GM12878 (cell line): ENCODE measurements at regions not wholly inside any gene's neighbourhood (a gene's known extent, or its start where the extent isn't known, plus 50 kb on each side); places are given as distances from the start of the nearest gene placed in this dataset.

Experiments
- ATAC-seq: fragments of 200-7000 bp; cut with Tn5 transposase; 3 replicates; pipeline ENCODE4 v1.9.1; 2020; ENCODE audit warnings: mild to moderate bottlenecking, moderate library complexity
- BruUV-seq: library from RNA; stranded (reverse); fragments of 400-500 nt; replicated peaks from 2 replicates; lab custom pipeline; 2021; lab: Mats Ljungman, UMichigan
- CTCF ChIA-PET: fragments of 300-600 bp; sonication (Branson Sonifier 250); formaldehyde crosslinking; extraction: SDS; loops from one replicate; lab custom pipeline; 2021; ENCODE audit warnings: inconsistent platforms; lab: Yijun Ruan, JAX
- POLR2A ChIA-PET: fragments of 350-600 bp; formaldehyde crosslinking; extraction: SDS; loops from one replicate; lab custom pipeline; 2021; ENCODE audit warnings: inconsistent platforms; lab: Charles Lee
- RAD21 ChIA-PET: fragments of 300-600 bp; sonication (Branson Sonifier 250); formaldehyde crosslinking; loops from one replicate; lab custom pipeline; 2023; ENCODE audit warnings: antibody characterized with exemption; ENCODE audit not compliant: unreplicated experiment; lab: Charles Lee
- SMC1A ChIA-PET: fragments of 300-600 bp; sonication (Branson Sonifier 250); formaldehyde crosslinking; loops from one replicate; lab custom pipeline; 2023; ENCODE audit not compliant: unreplicated experiment, uncharacterized antibody; lab: Charles Lee
- DNase-seq: peaks from one replicate; pipeline ENCODE4 v3.0.0-alpha.2; 2011; ENCODE audit warnings: low read depth, low spot score
- FAIRE-seq: peaks from 3 replicates; lab custom pipeline; 2011; peaks lifted over from hg19 to GRCh38; lab: Jason Lieb, UNC
- H2AFZ ChIP-seq: 2 replicates; pipeline ENCODE4 v1.6.0; 2011; ENCODE audit warnings: low read depth, low read length, control low read depth; ENCODE audit not compliant: control insufficient read depth
- H3K27ac ChIP-seq: 2 replicates; pipeline ENCODE4 v1.5.1; 2011; ENCODE audit warnings: control low read depth; ENCODE audit not compliant: control insufficient read depth, insufficient read depth
- H3K27me3 ChIP-seq, 2 experiments: replicated peaks in 1 of 2; 2 replicates each; pipeline versions ENCODE4 v1.6.0 to v1.6.1; 2011; ENCODE audit warnings: low read length in 1 of 2; ENCODE audit not compliant: control insufficient read depth in 2 of 2, insufficient read depth in 2 of 2
- H3K36me3 ChIP-seq, 2 experiments: 2 replicates each; pipeline ENCODE4 v1.5.1; 2011; ENCODE audit warnings: low read length in 1 of 2; ENCODE audit not compliant: control insufficient read depth in 2 of 2, insufficient read depth in 2 of 2
- H3K4me1 ChIP-seq: 2 replicates; pipeline ENCODE4 v1.6.1; 2011; ENCODE audit warnings: mild to moderate bottlenecking, low read length, moderate library complexity, mixed read lengths; ENCODE audit not compliant: control insufficient read depth, insufficient read depth
- H3K4me2 ChIP-seq: 2 replicates; pipeline ENCODE4 v1.6.0; 2011; ENCODE audit warnings: control low read depth; ENCODE audit not compliant: control insufficient read depth, insufficient read depth
- H3K4me3 ChIP-seq: fragments of 200-600 bp; sonication (generic); 2 replicates; pipeline ENCODE4 v1.5.1; 2016
- H3K79me2 ChIP-seq: 2 replicates; pipeline ENCODE4 v1.6.0; 2011; ENCODE audit warnings: low read length; ENCODE audit not compliant: control insufficient read depth, insufficient read depth
- H3K9ac ChIP-seq: 2 replicates; pipeline ENCODE4 v1.8.0; 2011; ENCODE audit warnings: low read length, control low read depth, mixed read lengths; ENCODE audit not compliant: control insufficient read depth, insufficient read depth
- H3K9me3 ChIP-seq: replicated peaks from 3 replicates; pipeline ENCODE4 v1.5.1; 2011; ENCODE audit warnings: mild to moderate bottlenecking, low read length; ENCODE audit not compliant: control insufficient read depth, insufficient read depth
- H4K20me1 ChIP-seq: 2 replicates; pipeline ENCODE4 v1.6.0; 2011; ENCODE audit not compliant: control insufficient read depth, insufficient read depth
- BRCA1 ChIP-seq: IDR thresholded peaks from 2 replicates; pipeline ENCODE4 v1.6.1; 2011; ENCODE audit warnings: low read depth, low read length, improper control_type of control experiment
- CREB1 ChIP-seq: IDR thresholded peaks from 2 replicates; pipeline ENCODE4 v1.6.1; 2012; ENCODE audit warnings: low read depth, mild to moderate bottlenecking, inconsistent platforms
- ESRRA ChIP-seq: IDR thresholded peaks from 2 replicates; pipeline ENCODE4 v1.6.1; 2012; ENCODE audit warnings: mild to moderate bottlenecking, low read length, improper control_type of control experiment
- GATAD2B ChIP-seq: fragments of 450-650 bp; conservative IDR thresholded peaks from 2 replicates; pipeline ENCODE4 v1.6.1; 2017; ENCODE audit warnings: low read depth, mild to moderate bottlenecking, moderate library complexity
- IKZF1 ChIP-seq: fragments of 450-650 bp; conservative IDR thresholded peaks from 2 replicates; pipeline ENCODE4 v1.6.1; 2017; ENCODE audit warnings: antibody characterized with exemption, mild to moderate bottlenecking
- KDM1A ChIP-seq: fragments of 200-600 bp; sonication (generic); IDR thresholded peaks from 2 replicates; pipeline ENCODE4 v1.6.1; 2016; ENCODE audit warnings: borderline replicate concordance
- MLLT1 ChIP-seq: fragments of 450-650 bp; IDR thresholded peaks from 2 replicates; pipeline ENCODE4 v1.6.1; 2016; ENCODE audit warnings: mild to moderate bottlenecking
- MYC ChIP-seq: IDR thresholded peaks from 2 replicates; pipeline ENCODE4 v1.6.1; 2011; ENCODE audit warnings: mild to moderate bottlenecking, low read length, moderate library complexity, inconsistent platforms; ENCODE audit not compliant: insufficient read depth, insufficient replicate concordance, insufficient read length, severe bottlenecking
- NR2F1 ChIP-seq: fragments of 450-650 bp; conservative IDR thresholded peaks from 2 replicates; pipeline ENCODE4 v1.6.1; 2017; ENCODE audit warnings: mild to moderate bottlenecking
- PAX5 ChIP-seq: IDR thresholded peaks from 2 replicates; pipeline ENCODE4 v1.6.1; 2011; ENCODE audit warnings: low read depth, low read length, borderline replicate concordance
- RFX5 ChIP-seq: IDR thresholded peaks from 2 replicates; pipeline ENCODE4 v1.6.1; 2011; ENCODE audit warnings: low read depth, low read length, improper control_type of control experiment
- SMAD1 ChIP-seq: fragments of 450-650 bp; IDR thresholded peaks from 2 replicates; pipeline ENCODE4 v1.6.1; 2018; ENCODE audit warnings: mild to moderate bottlenecking, low read depth; ENCODE audit not compliant: partially characterized antibody
- SMAD5 ChIP-seq: IDR thresholded peaks from 2 replicates; pipeline ENCODE4 v1.6.1; 2016; ENCODE audit warnings: antibody characterized with exemption, low read depth
- SMARCA5 ChIP-seq: fragments of 450-650 bp; IDR thresholded peaks from 2 replicates; pipeline ENCODE4 v1.6.1; 2017; ENCODE audit warnings: mild to moderate bottlenecking
- SMC3 ChIP-seq: IDR thresholded peaks from 2 replicates; pipeline ENCODE4 v1.6.1; 2011; ENCODE audit warnings: low read length, improper control_type of control experiment, borderline replicate concordance
- TCF7 ChIP-seq: IDR thresholded peaks from 2 replicates; pipeline ENCODE4 v1.6.1; 2014; ENCODE audit warnings: antibody characterized with exemption, borderline replicate concordance
- WGBS: methylation state at CpG from one replicate; pipeline ENCODE4 v1.1.6; 2016; ENCODE audit warnings: low lambda C conversion rate; ENCODE audit not compliant: insufficient replicate concordance, insufficient coverage; ENCODE audit errors: missing lambda C conversion rate; 5-methylcytosine and 5-hydroxymethylcytosine counted together
- in situ Hi-C: fragments of 300-500 bp; cut with MboI; formaldehyde crosslinking; loops from 9 replicates; pipeline ENCODE4 v1.14.3; 2018; ENCODE audit warnings: mixed read lengths
- intact Hi-C: fragments of 100-400 bp; cut with micrococcal nuclease; formaldehyde crosslinking; loops from one replicate; pipeline ENCODE4 v1.14.2; 2022; ENCODE audit not compliant: unreplicated experiment
- TF ChIP-seq, protein P1 (sequence below): fragments of 450-650 bp; IDR thresholded peaks from 2 replicates; pipeline ENCODE4 v1.6.1; 2017; ENCODE audit warnings: borderline replicate concordance
- TF ChIP-seq, protein P2 (sequence below): fragments of 150-350 bp; IDR thresholded peaks from 2 replicates; pipeline ENCODE4 v1.6.1; 2016; ENCODE audit warnings: low read depth, low read length

GRCh38 chr6:12414096-12414675 lies 124.0 kb downstream of the EDN1 start (continued):
- TF ChIP-seq, protein P1, sequence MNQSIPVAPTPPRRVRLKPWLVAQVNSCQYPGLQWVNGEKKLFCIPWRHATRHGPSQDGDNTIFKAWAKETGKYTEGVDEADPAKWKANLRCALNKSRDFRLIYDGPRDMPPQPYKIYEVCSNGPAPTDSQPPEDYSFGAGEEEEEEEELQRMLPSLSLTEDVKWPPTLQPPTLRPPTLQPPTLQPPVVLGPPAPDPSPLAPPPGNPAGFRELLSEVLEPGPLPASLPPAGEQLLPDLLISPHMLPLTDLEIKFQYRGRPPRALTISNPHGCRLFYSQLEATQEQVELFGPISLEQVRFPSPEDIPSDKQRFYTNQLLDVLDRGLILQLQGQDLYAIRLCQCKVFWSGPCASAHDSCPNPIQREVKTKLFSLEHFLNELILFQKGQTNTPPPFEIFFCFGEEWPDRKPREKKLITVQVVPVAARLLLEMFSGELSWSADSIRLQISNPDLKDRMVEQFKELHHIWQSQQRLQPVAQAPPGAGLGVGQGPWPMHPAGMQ: no peak
- TF ChIP-seq SMC3: no peak
- no peak for TF ChIP-seq SMARCA5
- no peak for TF ChIP-seq RFX5
- TF ChIP-seq CREB1: no peak
- no peak for TF ChIP-seq TCF7
- no peak for TF ChIP-seq BRCA1

DNA sequence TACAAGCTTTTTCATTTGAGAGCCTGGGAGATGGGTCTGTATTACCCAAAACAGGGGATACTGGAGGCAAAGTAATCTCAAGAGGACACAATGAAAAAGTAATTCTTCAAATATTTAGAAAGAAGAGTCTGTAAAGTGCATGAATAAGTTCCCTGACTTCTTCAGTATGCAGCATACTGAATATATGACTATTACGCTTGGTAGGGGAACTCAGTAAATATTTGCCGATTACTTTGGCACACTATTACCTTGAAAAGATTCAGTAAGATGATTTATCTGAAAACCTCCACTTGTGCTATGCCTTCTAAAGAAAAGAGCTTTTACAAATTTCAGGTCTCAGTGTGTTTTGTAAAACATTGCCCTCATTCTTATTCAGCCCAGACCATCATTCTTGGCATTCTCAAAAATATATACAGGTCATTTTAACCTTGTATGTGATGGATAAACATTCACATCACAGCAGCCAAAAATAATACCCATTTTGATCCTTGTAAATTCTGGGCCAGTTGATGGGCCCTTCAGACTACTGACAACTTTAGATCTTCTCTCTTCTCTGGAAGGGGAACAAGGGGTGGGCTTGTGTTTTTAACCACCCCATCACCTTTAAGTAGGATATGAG lies 125.9 kb downstream of the EDN1 start:
- DNase-seq: no peak
- Histone ChIP-seq H3K27ac (no peak overlapping the region), H3K79me2 (no peaks in the 10 kb centered on the region), H3K4me3 (no peak overlapping the region), H3K9me3 (no peaks in the 10 kb centered on the region; the same call in 2 of the 3 replicates), H3K9ac (no peak overlapping the region), H2AFZ (no peak overlapping the region), H3K4me1 (no peaks in the 10 kb centered on the region), H3K27me3 (no peaks in the 10 kb centered on the region), H3K36me3 (no peaks in the 10 kb centered on the region), H3K4me2 (no peak overlapping the region), H4K20me1 (no peaks in the 10 kb centered on the region)
- WGBS: 98% methylated on average over 2 of the region's 2 CpGs
- in situ Hi-C loops (no loop called here), intact Hi-C loops (no loop called here)
- no peak for FAIRE-seq
- SMC1A ChIA-PET: no interaction called here
- ATAC-seq: no peak
- CTCF ChIA-PET: interaction anchor here (0.9 kb wide), 1 partner anchor 830 kb away, joined by 3 read pairs; no protein-coding TSS in a partner anchor
- POLR2A ChIA-PET: no interaction called here
- no TSS peak for BruUV-seq
- RAD21 ChIA-PET: no interaction called here
- no peak for TF ChIP-seq IKZF1
- TF ChIP-seq ESRRA: no peak
- no peak for TF ChIP-seq KDM1A
- TF ChIP-seq GATAD2B: no peak
- TF ChIP-seq SMAD5: no peak
- TF ChIP-seq NR2F1: no peak
- TF ChIP-seq, protein P2, sequence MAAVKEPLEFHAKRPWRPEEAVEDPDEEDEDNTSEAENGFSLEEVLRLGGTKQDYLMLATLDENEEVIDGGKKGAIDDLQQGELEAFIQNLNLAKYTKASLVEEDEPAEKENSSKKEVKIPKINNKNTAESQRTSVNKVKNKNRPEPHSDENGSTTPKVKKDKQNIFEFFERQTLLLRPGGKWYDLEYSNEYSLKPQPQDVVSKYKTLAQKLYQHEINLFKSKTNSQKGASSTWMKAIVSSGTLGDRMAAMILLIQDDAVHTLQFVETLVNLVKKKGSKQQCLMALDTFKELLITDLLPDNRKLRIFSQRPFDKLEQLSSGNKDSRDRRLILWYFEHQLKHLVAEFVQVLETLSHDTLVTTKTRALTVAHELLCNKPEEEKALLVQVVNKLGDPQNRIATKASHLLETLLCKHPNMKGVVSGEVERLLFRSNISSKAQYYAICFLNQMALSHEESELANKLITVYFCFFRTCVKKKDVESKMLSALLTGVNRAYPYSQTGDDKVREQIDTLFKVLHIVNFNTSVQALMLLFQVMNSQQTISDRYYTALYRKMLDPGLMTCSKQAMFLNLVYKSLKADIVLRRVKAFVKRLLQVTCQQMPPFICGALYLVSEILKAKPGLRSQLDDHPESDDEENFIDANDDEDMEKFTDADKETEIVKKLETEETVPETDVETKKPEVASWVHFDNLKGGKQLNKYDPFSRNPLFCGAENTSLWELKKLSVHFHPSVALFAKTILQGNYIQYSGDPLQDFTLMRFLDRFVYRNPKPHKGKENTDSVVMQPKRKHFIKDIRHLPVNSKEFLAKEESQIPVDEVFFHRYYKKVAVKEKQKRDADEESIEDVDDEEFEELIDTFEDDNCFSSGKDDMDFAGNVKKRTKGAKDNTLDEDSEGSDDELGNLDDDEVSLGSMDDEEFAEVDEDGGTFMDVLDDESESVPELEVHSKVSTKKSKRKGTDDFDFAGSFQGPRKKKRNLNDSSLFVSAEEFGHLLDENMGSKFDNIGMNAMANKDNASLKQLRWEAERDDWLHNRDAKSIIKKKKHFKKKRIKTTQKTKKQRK: no peak
- no peak for TF ChIP-seq SMAD1
- no peak for TF ChIP-seq MYC
- TF ChIP-seq MLLT1: no peak
- no peak for TF ChIP-seq PAX5
